SK-N-SH (cell line): ENCODE measurements at regions not wholly inside any gene's neighbourhood (a gene's known extent, or its start where the extent isn't known, plus 50 kb on each side); places are given as distances from the start of the nearest gene placed in this dataset.

Source experiments
- CTCF ChIA-PET: fragments of 300-600, 350-600 bp; formaldehyde crosslinking; extraction: SDS; loops from one replicate; lab custom pipeline; 2021; lab: Yijun Ruan, JAX
- POLR2A ChIA-PET: fragments of 350-600 bp; sonication (Branson Sonifier 250); formaldehyde crosslinking; extraction: SDS; loops from one replicate; lab custom pipeline; 2020; ENCODE audit warnings: antibody characterized with exemption, inconsistent platforms; lab: Yijun Ruan, JAX
- DNase-seq: peaks from one replicate; pipeline ENCODE4 v3.0.0; 2012
- H2AFZ ChIP-seq: fragments of 200-600 bp; sonication (generic); 2 replicates; pipeline ENCODE4 v1.8.1; 2016; ENCODE audit warnings: antibody characterized with exemption, mild to moderate bottlenecking, low read depth
- H3F3A ChIP-seq: fragments of 200-600 bp; sonication (generic); replicated peaks from 2 replicates; pipeline ENCODE3; 2016; ENCODE audit warnings: antibody characterized with exemption, mild to moderate bottlenecking; ENCODE audit not compliant: insufficient read depth
- H3K27ac ChIP-seq, 2 experiments: fragments of 200-500 bp in 1 of 2; fragments of 200-600 bp in 1 of 2; sonication (Bioruptor generic) in 1 of 2; sonication (generic), shearing (Covaris generic) in 1 of 2; 2 replicates each; pipeline versions ENCODE4 v1.5.1 to v1.6.1; 2014 to 2016; ENCODE audit warnings: low read depth in 2 of 2, inconsistent platforms in 1 of 2, low read length in 1 of 2, mild to moderate bottlenecking in 1 of 2, mixed read lengths in 1 of 2
- H3K27me3 ChIP-seq: fragments of 200-600 bp; sonication (generic), shearing (Covaris generic); 2 replicates; pipeline ENCODE4 v1.6.1; 2016; ENCODE audit warnings: mixed run types; ENCODE audit not compliant: insufficient read depth
- H3K36me3 ChIP-seq, 2 experiments: fragments of 200-500 bp in 1 of 2; fragments of 200-600 bp in 1 of 2; sonication (Bioruptor generic) in 1 of 2; sonication (generic) in 1 of 2; replicated peaks in 1 of 2; 2 replicates each; pipeline versions ENCODE3 to v1.5.1; 2014 to 2016; ENCODE audit warnings: low read length in 1 of 2, mild to moderate bottlenecking in 1 of 2; ENCODE audit not compliant: insufficient read depth in 2 of 2, control insufficient read depth in 1 of 2
- H3K4me1 ChIP-seq, 2 experiments: fragments of 200-500 bp in 1 of 2; fragments of 200-600 bp in 1 of 2; sonication (Bioruptor generic) in 1 of 2; sonication (generic), shearing (Covaris generic) in 1 of 2; 2 replicates each; pipeline versions ENCODE4 v1.5.1 to v1.6.1; 2014 to 2016; ENCODE audit warnings: low read depth in 1 of 2, low read length in 1 of 2, mixed run types in 1 of 2; ENCODE audit not compliant: insufficient read depth in 2 of 2, control insufficient read depth in 1 of 2
- H3K4me2 ChIP-seq: fragments of 200-600 bp; sonication (generic), shearing (Covaris generic); 2 replicates; pipeline ENCODE4 v1.6.1; 2017; ENCODE audit warnings: mixed run types
- H3K4me3 ChIP-seq, 2 experiments: fragments of 200-500 bp in 1 of 2; fragments of 200-600 bp in 1 of 2; sonication (Bioruptor generic) in 1 of 2; sonication (generic), shearing (Covaris generic) in 1 of 2; 2 replicates each; pipeline versions ENCODE4 v1.5.1 to v1.8.1; 2014 to 2016; ENCODE audit warnings: low read depth in 2 of 2, inconsistent platforms in 1 of 2, low read length in 1 of 2, mild to moderate bottlenecking in 1 of 2, mixed read lengths in 1 of 2, moderate library complexity in 1 of 2
- H3K79me2 ChIP-seq: fragments of 200-600 bp; sonication (generic); 2 replicates; pipeline ENCODE4 v1.8.1; 2017; ENCODE audit warnings: mild to moderate bottlenecking; ENCODE audit not compliant: insufficient read depth
- H3K9ac ChIP-seq: fragments of 200-600 bp; sonication (generic); 2 replicates; pipeline ENCODE4 v1.6.1; 2017; ENCODE audit warnings: mixed run types
- H3K9me2 ChIP-seq: fragments of 200-600 bp; sonication (generic); 2 replicates; pipeline ENCODE4 v1.6.1; 2017; ENCODE audit warnings: mixed run types
- H3K9me3 ChIP-seq: fragments of 200-600 bp; sonication (generic); 2 replicates; pipeline ENCODE4 v1.6.1; 2017; ENCODE audit warnings: mixed run types, mild to moderate bottlenecking, moderate library complexity
- H4K20me1 ChIP-seq: fragments of 200-600 bp; sonication (generic); 2 replicates; pipeline ENCODE4 v1.6.1; 2017; ENCODE audit warnings: mild to moderate bottlenecking, mixed run types; ENCODE audit not compliant: insufficient read depth
- EP300 ChIP-seq, 2 experiments: IDR thresholded peaks; 2 replicates each; pipeline versions ENCODE4 v1.4.0 to v1.6.1; 2012; ENCODE audit warnings: borderline replicate concordance in 1 of 2, low read depth in 1 of 2, low read length in 1 of 2
- EZH2phosphoT487 ChIP-seq: fragments of 200-600 bp; sonication (generic); IDR thresholded peaks from 2 replicates; pipeline ENCODE4 v1.6.1; 2017; ENCODE audit warnings: low read depth, mixed run types, mild to moderate bottlenecking, antibody characterized with exemption, moderate library complexity, borderline replicate concordance
- FOSL2 ChIP-seq: IDR thresholded peaks from 2 replicates; pipeline ENCODE4 v1.4.0; 2012; ENCODE audit warnings: low read depth, mild to moderate bottlenecking, moderate library complexity, borderline replicate concordance
- FOXM1 ChIP-seq: IDR thresholded peaks from 2 replicates; pipeline ENCODE4 v1.4.0; 2012; ENCODE audit warnings: low read depth, mild to moderate bottlenecking
- GABPA ChIP-seq: IDR thresholded peaks from 2 replicates; pipeline ENCODE4 v1.4.0; 2012; ENCODE audit warnings: low read depth, mild to moderate bottlenecking
- GATA2 ChIP-seq: sonication (generic); formaldehyde crosslinking; IDR thresholded peaks from 2 replicates; pipeline ENCODE4 v1.5.0; 2020; ENCODE audit warnings: mild to moderate bottlenecking, missing genetic modification reagents
- JUND ChIP-seq: IDR thresholded peaks from 2 replicates; pipeline ENCODE4 v1.4.0; 2012
- MEF2A ChIP-seq: IDR thresholded peaks from 2 replicates; pipeline ENCODE4 v1.4.0; 2012; ENCODE audit warnings: low read depth, borderline replicate concordance
- MXI1 ChIP-seq: IDR thresholded peaks from 2 replicates; pipeline ENCODE4 v1.6.1; 2012; ENCODE audit warnings: mild to moderate bottlenecking, low read depth, low read length, improper control_type of control experiment
- NFIC ChIP-seq: IDR thresholded peaks from 2 replicates; pipeline ENCODE4 v1.4.0; 2012; ENCODE audit warnings: borderline replicate concordance
- NRF1 ChIP-seq: IDR thresholded peaks from 2 replicates; pipeline ENCODE4 v1.6.1; 2012; ENCODE audit warnings: low read depth, mild to moderate bottlenecking, low read length
- POLR2AphosphoS5 ChIP-seq: IDR thresholded peaks from 2 replicates; pipeline ENCODE4 v1.6.1; 2012; ENCODE audit warnings: low read depth, low read length
- RAD21 ChIP-seq: IDR thresholded peaks from 2 replicates; pipeline ENCODE4 v1.6.1; 2012; ENCODE audit warnings: mild to moderate bottlenecking, low read length
- RXRA ChIP-seq: IDR thresholded peaks from 2 replicates; pipeline ENCODE4 v1.4.0; 2012; ENCODE audit warnings: low read depth, mild to moderate bottlenecking, borderline replicate concordance
- TCF12 ChIP-seq: IDR thresholded peaks from 2 replicates; pipeline ENCODE4 v1.4.0; 2012
- TEAD4 ChIP-seq: IDR thresholded peaks from 2 replicates; pipeline ENCODE4 v1.4.0; 2012; ENCODE audit warnings: mild to moderate bottlenecking, borderline replicate concordance; ENCODE audit not compliant: insufficient read depth
- WGBS: methylation state at CpG from one replicate; pipeline ENCODE4 v1.1.6; 2017; ENCODE audit warnings: low lambda C conversion rate; 5-methylcytosine and 5-hydroxymethylcytosine counted together
- TF ChIP-seq, protein P1 (sequence below): IDR thresholded peaks from 2 replicates; pipeline ENCODE4 v1.4.0; 2012; ENCODE audit warnings: low read depth
- TF ChIP-seq, protein P2 (sequence below): IDR thresholded peaks from 2 replicates; pipeline ENCODE4; 2012
- TF ChIP-seq, protein P3 (sequence below): fragments of 150-350 bp; IDR thresholded peaks from 2 replicates; pipeline ENCODE4 v1.6.1; 2016; ENCODE audit warnings: mild to moderate bottlenecking, low read depth, low read length
- TF ChIP-seq, protein P4 (sequence below): fragments of 150-350 bp; IDR thresholded peaks from 2 replicates; pipeline ENCODE4 v1.6.1; 2017; ENCODE audit warnings: antibody characterized with exemption, low read length, low read depth, borderline replicate concordance
- TF ChIP-seq, protein P5 (sequence below): fragments of 200-600 bp; sonication (generic); IDR thresholded peaks from 2 replicates; pipeline ENCODE4 v1.6.1; 2017; ENCODE audit warnings: antibody characterized with exemption, mild to moderate bottlenecking, moderate library complexity

DNA sequence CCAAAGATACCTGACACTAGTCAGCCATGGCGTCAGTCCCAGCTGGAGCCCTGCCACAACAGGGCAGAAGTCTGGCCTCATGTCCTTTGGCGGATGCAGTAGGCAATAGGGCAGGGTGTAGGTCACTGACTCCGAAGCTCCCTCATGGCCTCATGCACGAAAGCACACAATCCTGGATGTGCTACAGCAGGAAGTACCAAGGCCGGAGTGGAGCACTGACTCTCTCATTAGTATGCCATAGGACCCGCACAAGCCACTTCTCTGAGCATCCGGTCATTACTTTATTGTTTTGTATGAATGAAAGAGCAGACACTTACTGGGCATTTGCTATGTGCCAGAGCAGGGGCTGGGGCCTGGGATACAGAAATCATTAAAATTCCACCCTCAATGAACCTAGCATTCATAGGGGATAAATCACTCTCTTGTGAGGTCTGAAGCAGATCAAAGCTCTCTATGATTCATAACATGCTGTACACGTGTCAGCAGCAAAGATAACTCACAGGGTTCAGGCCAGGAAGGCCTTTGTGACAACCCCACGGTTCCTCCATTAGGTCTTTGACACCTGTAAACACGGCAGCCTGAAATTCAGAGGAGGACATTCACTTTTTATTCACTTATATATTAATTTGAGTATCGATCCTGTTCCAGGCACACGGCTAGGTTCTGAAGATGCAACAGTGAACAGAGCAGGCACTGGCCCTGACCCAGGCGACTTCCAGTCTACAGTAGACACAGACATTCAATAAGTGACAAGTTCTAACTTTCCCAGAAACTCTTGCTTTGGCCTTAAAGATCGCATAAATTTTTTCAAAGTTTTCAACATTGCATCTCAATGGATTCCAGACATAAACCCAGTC lies 357.9 kb upstream of the USP24 start:
- Histone ChIP-seq H3K9me3 (no peaks in the 10 kb centered on the region), H3K4me2 (no peak overlapping the region), H3K27me3 (no peaks in the 10 kb centered on the region), H2AFZ (no peak overlapping the region), H3K9me2 (no peaks in the 10 kb centered on the region), H3K79me2 (no peaks in the 10 kb centered on the region), H3K4me1 (peaks cover 0 to 17% of the 10 kb centered on the region in 2 experiments; a peak in 2 of 4 replicates), H3K36me3 (no peaks in the 10 kb centered on the region), H3K4me3 (no peak overlapping the region), H3K9ac (no peak overlapping the region), H3K27ac (no peak overlapping the region)
- ChIA-PET POLR2A (interaction anchor here (0.6 kb wide), 1 partner anchor 117 kb away, joined by 3 read pairs; no protein-coding TSS in a partner anchor), CTCF (no interaction called here)
- WGBS: 71% methylated on average over 13 of the region's 14 CpGs
- no peak for DNase-seq
- TF ChIP-seq JUND: peak; percentile 54
- peak; percentile 58 for TF ChIP-seq TCF12
- 0 out of 2 replicates have a peak, but pooled peaks have one; percentile 8 for TF ChIP-seq NFIC
- TF ChIP-seq, protein P1, sequence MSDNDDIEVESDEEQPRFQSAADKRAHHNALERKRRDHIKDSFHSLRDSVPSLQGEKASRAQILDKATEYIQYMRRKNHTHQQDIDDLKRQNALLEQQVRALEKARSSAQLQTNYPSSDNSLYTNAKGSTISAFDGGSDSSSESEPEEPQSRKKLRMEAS: peak; percentile 63
- TF ChIP-seq RAD21: no peak
- TF ChIP-seq FOSL2: peak; percentile 60; the same call in 1 of the 2 replicates
- TF ChIP-seq RXRA: no peak
- TF ChIP-seq, protein P2, sequence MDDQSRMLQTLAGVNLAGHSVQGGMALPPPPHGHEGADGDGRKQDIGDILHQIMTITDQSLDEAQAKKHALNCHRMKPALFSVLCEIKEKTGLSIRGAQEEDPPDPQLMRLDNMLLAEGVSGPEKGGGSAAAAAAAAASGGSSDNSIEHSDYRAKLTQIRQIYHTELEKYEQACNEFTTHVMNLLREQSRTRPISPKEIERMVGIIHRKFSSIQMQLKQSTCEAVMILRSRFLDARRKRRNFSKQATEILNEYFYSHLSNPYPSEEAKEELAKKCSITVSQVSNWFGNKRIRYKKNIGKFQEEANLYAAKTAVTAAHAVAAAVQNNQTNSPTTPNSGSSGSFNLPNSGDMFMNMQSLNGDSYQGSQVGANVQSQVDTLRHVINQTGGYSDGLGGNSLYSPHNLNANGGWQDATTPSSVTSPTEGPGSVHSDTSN: peak; percentile 52
- peak in 1 of 2 experiments; percentile 24; a peak in 1 of 4 replicates for TF ChIP-seq EP300 (IDR thresholded peaks at IDR 0.05; ENCODE audit: borderline replicate concordance in 1 of 2, low read depth in 1 of 2, low read length in 1 of 2)
- TF ChIP-seq, all 33 proteins: peak for 7
- Histone ChIP-seq H3F3A (no peaks in the 10 kb centered on the region), H4K20me1 (no peaks in the 10 kb centered on the region)

DNA sequence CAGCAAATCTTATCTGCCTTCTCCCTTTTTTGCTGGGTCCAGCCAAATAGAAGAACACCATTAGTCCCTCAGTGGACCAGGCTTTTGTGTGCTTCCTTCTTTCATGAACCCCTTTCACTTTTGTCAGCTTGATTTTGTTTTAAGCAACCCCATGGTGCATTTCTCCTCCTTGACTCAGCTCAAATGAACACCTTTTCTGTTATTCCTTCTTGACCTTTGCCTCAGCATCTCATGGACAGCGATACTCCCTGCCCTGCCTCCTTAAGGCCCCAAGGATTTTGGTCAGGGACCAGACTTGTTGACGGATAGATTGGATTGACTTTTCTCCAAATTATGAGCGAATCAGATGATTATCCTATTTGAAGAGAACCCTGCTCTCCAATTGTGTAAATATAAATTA lies 356.6 kb upstream of the USP24 start:
- no peak for DNase-seq
- H3K9me3 ChIP-seq: no peaks in the 10 kb centered on the region
- no peak overlapping the region for H3K9ac ChIP-seq
- H3K4me3 ChIP-seq: no peak overlapping the region
- CTCF ChIA-PET: no interaction called here
- no peaks in the 10 kb centered on the region for H3K9me2 ChIP-seq
- no peak overlapping the region for H3K4me2 ChIP-seq
- POLR2A ChIA-PET: no interaction called here
- no peak overlapping the region for H3K27ac ChIP-seq
- no peaks in the 10 kb centered on the region for H3K36me3 ChIP-seq
- no peaks in the 10 kb centered on the region for H4K20me1 ChIP-seq
- H3K79me2 ChIP-seq: no peaks in the 10 kb centered on the region
- peaks cover 0 to 17% of the 10 kb centered on the region in 2 experiments; a peak in 2 of 4 replicates for H3K4me1 ChIP-seq
- no peak overlapping the region for H2AFZ ChIP-seq
- 86% methylated on average over 3 of the region's 3 CpGs for WGBS
- H3F3A ChIP-seq: no peaks in the 10 kb centered on the region
- no peaks in the 10 kb centered on the region for H3K27me3 ChIP-seq
- TF ChIP-seq FOXM1 (no peak), POLR2AphosphoS5 (no peak), EP300 (IDR thresholded peaks at IDR 0.05; ENCODE audit: borderline replicate concordance in 1 of 2, low read depth in 1 of 2, low read length in 1 of 2) (no peak), EZH2phosphoT487 (no peak), MXI1 (no peak), RXRA (no peak), GATA2 (CRISPR knock-in tag) (no peak), FOSL2 (no peak), NRF1 (no peak), TEAD4 (no peak), GABPA (no peak), MEF2A (no peak)
- TF ChIP-seq, protein P3, sequence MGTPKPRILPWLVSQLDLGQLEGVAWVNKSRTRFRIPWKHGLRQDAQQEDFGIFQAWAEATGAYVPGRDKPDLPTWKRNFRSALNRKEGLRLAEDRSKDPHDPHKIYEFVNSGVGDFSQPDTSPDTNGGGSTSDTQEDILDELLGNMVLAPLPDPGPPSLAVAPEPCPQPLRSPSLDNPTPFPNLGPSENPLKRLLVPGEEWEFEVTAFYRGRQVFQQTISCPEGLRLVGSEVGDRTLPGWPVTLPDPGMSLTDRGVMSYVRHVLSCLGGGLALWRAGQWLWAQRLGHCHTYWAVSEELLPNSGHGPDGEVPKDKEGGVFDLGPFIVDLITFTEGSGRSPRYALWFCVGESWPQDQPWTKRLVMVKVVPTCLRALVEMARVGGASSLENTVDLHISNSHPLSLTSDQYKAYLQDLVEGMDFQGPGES: no peak
- TF ChIP-seq, protein P4, sequence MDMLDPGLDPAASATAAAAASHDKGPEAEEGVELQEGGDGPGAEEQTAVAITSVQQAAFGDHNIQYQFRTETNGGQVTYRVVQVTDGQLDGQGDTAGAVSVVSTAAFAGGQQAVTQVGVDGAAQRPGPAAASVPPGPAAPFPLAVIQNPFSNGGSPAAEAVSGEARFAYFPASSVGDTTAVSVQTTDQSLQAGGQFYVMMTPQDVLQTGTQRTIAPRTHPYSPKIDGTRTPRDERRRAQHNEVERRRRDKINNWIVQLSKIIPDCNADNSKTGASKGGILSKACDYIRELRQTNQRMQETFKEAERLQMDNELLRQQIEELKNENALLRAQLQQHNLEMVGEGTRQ: no peak
- TF ChIP-seq, protein P5, sequence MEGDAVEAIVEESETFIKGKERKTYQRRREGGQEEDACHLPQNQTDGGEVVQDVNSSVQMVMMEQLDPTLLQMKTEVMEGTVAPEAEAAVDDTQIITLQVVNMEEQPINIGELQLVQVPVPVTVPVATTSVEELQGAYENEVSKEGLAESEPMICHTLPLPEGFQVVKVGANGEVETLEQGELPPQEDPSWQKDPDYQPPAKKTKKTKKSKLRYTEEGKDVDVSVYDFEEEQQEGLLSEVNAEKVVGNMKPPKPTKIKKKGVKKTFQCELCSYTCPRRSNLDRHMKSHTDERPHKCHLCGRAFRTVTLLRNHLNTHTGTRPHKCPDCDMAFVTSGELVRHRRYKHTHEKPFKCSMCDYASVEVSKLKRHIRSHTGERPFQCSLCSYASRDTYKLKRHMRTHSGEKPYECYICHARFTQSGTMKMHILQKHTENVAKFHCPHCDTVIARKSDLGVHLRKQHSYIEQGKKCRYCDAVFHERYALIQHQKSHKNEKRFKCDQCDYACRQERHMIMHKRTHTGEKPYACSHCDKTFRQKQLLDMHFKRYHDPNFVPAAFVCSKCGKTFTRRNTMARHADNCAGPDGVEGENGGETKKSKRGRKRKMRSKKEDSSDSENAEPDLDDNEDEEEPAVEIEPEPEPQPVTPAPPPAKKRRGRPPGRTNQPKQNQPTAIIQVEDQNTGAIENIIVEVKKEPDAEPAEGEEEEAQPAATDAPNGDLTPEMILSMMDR: no peak
